GM21381 (cell line): ENCODE measurements at regions not wholly inside any gene's neighbourhood (a gene's known extent, or its start where the extent isn't known, plus 50 kb on each side); places are given as distances from the start of the nearest gene placed in this dataset.
A peak's percentile ranks its signal among the peaks of the same experiment; 100 is the strongest.
"Not testable (repeated sequence)": the region's sequence is repeated elsewhere in the genome, so short reads cannot be mapped to it uniquely, and the experiment has no call there.

ENCODE experiments used
- ATAC-seq: cut with Tn5 transposase; IDR thresholded peaks from one replicate; pipeline ENCODE4 v1.9.1; 2021; ENCODE audit warnings: mild to moderate bottlenecking, moderate library complexity; ENCODE audit not compliant: unreplicated experiment

- not testable (repeated sequence) for ATAC-seq
These were observed 50.8 kb upstream of the GRIN2B start for GRCh38 chr12:14032191-14032590.

- no peak for ATAC-seq
These were observed 62.4 kb upstream of the GRIN2B start for GRCh38 chr12:14043776-14044175.

- ATAC-seq, result no peak
These were observed 67.6 kb upstream of the GRIN2B start for GRCh38 chr12:14048941-14049545.

GRCh38 chr12:14057895-14058294, 76.5 kb upstream of the GRIN2B start:
- ATAC-seq, result no peak

GRCh38 chr12:14058717-14059116, 77.3 kb upstream of the GRIN2B start:
- ATAC-seq, result no peak

GRCh38 chr12:14059548-14059947, 78.1 kb upstream of the GRIN2B start:
- no peak for ATAC-seq

GRCh38 chr12:14065616-14066015, 84.2 kb upstream of the GRIN2B start:
- no peak for ATAC-seq

GRCh38 chr12:14066021-14066420, 84.6 kb upstream of the GRIN2B start:
- ATAC-seq, result no peak

- ATAC-seq, result no peak
These were observed 87.6 kb upstream of the GRIN2B start for GRCh38 chr12:14068961-14069360.

GRCh38 chr12:14071833-14072232, 90.4 kb upstream of the GRIN2B start:
- no peak for ATAC-seq

GRCh38 chr12:14072987-14073386, 91.6 kb upstream of the GRIN2B start:
- ATAC-seq, result no peak

GRCh38 chr12:14075797-14076393, 94.5 kb upstream of the GRIN2B start:
- ATAC-seq, result no peak

- ATAC-seq, result no peak
These were observed 95.1 kb upstream of the GRIN2B start for GRCh38 chr12:14076538-14076937.

- ATAC-seq, result no peak
These were observed 105.4 kb upstream of the GRIN2B start for GRCh38 chr12:14086838-14087237.

- ATAC-seq, result no peak
These were observed 118.6 kb upstream of the GRIN2B start for GRCh38 chr12:14099994-14100393.

- ATAC-seq, result not testable (repeated sequence)
These were observed 120.2 kb upstream of the GRIN2B start for GRCh38 chr12:14101556-14101955.

GRCh38 chr12:14111230-14111865, 129.9 kb upstream of the GRIN2B start:
- ATAC-seq, result peak; percentile 98

GRCh38 chr12:14113031-14113430, 131.6 kb upstream of the GRIN2B start:
- ATAC-seq, result no peak

GRCh38 chr12:14126692-14127091, 145.3 kb upstream of the GRIN2B start:
- no peak for ATAC-seq

GRCh38 chr12:14129611-14130195, 148.3 kb upstream of the GRIN2B start:
- ATAC-seq, result no peak

GRCh38 chr12:14135996-14136395, 154.6 kb upstream of the GRIN2B start:
- no peak for ATAC-seq

- no peak for ATAC-seq
These were observed 157.1 kb upstream of the GRIN2B start for GRCh38 chr12:14138495-14138894.
